Liver (tissue), 3 donors: ENCODE measurements at regions not wholly inside any gene's neighbourhood (a gene's known extent, or its start where the extent isn't known, plus 50 kb on each side); places are given as distances from the start of the nearest gene placed in this dataset.

Experiments used
- ATF3 ChIP-seq: IDR thresholded peaks from 2 replicates; pipeline ENCODE4 v1.6.1; 2016; ENCODE audit warnings: antibody characterized with exemption
- CTCF ChIP-seq: fragments of 150-350 bp; IDR thresholded peaks from 2 replicates; pipeline ENCODE4 v1.5.1; 2017; ENCODE audit warnings: improper control_type of control experiment, low read depth, low read length; ENCODE audit not compliant: missing input control
- GABPA ChIP-seq, 2 donors: IDR thresholded peaks in 1 of 2; conservative IDR thresholded peaks in 1 of 2; 2 replicates each; pipeline ENCODE4 v1.6.1; 2016; ENCODE audit warnings: antibody characterized with exemption in 2 of 2, mild to moderate bottlenecking in 1 of 2, moderate library complexity in 1 of 2
- HNF4G ChIP-seq: IDR thresholded peaks from 2 replicates; pipeline ENCODE4 v1.6.1; 2016; ENCODE audit warnings: antibody characterized with exemption
- JUND ChIP-seq, 2 donors: IDR thresholded peaks; 2 replicates each; pipeline ENCODE4 v1.6.1; 2016; ENCODE audit warnings: antibody characterized with exemption in 2 of 2
- MAX ChIP-seq: IDR thresholded peaks from 2 replicates; pipeline ENCODE4 v1.6.1; 2016; ENCODE audit warnings: antibody characterized with exemption
- RAD21 ChIP-seq, 2 donors: IDR thresholded peaks; 2 replicates each; pipeline ENCODE4 v1.6.1; 2016; ENCODE audit warnings: antibody characterized with exemption in 2 of 2, mild to moderate bottlenecking in 2 of 2
- REST ChIP-seq: IDR thresholded peaks from 2 replicates; pipeline ENCODE4 v1.6.1; 2016; ENCODE audit warnings: antibody characterized with exemption, mild to moderate bottlenecking
- SP1 ChIP-seq: IDR thresholded peaks from 2 replicates; pipeline ENCODE4 v1.6.1; 2018; ENCODE audit warnings: antibody characterized with exemption, mild to moderate bottlenecking
- TAF1 ChIP-seq: conservative IDR thresholded peaks from 2 replicates; pipeline ENCODE4 v1.6.1; 2016; ENCODE audit warnings: antibody characterized with exemption, mild to moderate bottlenecking
- YY1 ChIP-seq: IDR thresholded peaks from 2 replicates; pipeline ENCODE4 v1.6.1; 2016; ENCODE audit warnings: antibody characterized with exemption, mild to moderate bottlenecking
- donor health status: healthy.
- donor health status: healthy.

- TF ChIP-seq CTCF (no peak), MAX (no peak), REST (no peak), GABPA (IDR thresholded peaks at IDR 0.05 in 1 of 2, conservative IDR thresholded peaks at IDR 0.05 in 1 of 2) (no peak), YY1 (no peak), TAF1 (no peak), HNF4G (no peak), ATF3 (no peak), SP1 (no peak), RAD21 (IDR thresholded peaks at IDR 0.05) (no peak), JUND (IDR thresholded peaks at IDR 0.05) (no peak)
These were observed 68.1 kb upstream of the CES5A start for GRCh38 chr16:55943267-55943666.
